NCI-H2107 treated with DMSO at 0.1 percent for 48 hours (cell line): ENCODE measurements at regions not wholly inside any gene's neighbourhood (a gene's known extent, or its start where the extent isn't known, plus 50 kb on each side); places are given as distances from the start of the nearest gene placed in this dataset.
A peak's percentile ranks its signal among the peaks of the same experiment; 100 is the strongest.

ENCODE experiments used
- DNase-seq: peaks from one replicate; lab custom pipeline; 2025; ENCODE audit not compliant: unreplicated experiment; lab: John Stamatoyannopoulos, UW

DNA sequence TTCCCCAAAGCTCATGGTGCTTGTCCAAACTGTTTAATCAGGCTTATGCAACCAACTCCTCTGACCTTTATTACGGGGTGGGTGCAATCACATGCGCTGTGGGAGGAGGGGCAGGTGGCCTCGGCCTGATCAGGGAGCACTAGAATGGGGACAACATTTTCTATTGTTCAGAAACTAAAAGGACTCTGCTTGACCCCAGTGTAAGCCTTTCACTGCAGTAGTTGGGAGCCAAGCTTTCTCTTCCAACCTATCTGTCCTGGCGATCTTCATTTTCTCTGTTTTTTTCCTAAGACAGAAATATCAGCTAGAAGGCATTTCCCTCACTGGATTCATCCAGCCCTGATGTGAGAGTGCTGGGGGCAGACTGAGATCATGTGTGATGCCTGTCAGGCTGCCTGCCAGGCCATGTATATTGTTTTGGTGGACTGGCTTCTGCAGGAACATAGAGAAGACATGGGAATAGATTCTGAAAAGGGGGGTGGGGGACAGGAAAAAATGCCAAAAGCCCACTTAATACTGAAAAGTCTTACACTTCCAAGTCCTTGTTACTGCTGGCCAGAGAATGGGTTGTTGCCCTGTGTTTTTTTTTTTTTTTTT is 627.0 kb upstream of the TBL1XR1 start:
- DNase-seq: no peak

DNA sequence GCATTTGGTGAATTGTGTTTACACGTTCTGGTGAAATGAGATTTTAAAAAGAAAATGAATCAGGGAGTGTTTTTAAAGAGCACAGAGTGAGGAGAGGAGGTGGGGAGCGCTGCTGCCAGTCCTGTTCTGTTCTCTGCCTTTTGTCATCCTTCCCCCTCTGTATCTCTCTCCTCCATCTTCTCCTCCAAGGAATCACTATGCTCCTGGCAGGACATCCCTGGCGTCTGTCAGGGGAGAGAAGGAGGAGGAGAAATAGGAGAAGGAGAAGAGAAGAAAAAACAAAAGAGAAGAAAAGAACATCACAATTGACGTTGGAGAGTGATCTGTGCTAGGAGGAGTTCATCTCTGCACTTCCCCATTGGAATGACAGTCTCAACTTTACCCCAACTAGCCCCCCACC is 627.6 kb upstream of the TBL1XR1 start:
- DNase-seq: no peak

DNA sequence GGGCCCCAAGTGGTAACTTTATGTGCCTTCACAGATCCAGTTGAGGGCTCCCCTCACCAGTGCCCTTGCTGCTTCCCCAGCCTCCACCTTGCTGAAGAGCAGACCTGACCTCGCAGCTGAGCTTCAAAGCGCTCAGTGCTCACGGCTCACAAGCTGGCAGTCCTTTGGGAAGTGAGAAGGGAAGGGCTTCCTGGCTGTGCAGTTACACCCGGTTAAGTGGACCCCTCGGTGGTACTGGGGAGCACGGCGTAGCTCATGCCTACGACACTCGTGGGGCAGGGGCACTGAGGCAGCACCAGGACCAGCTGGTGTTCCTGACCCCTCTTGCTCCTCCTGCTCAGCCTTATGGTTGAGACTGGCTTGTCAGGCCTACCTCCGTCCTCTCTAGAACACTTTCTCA is 629.0 kb upstream of the TBL1XR1 start:
- DNase-seq: no peak

DNA sequence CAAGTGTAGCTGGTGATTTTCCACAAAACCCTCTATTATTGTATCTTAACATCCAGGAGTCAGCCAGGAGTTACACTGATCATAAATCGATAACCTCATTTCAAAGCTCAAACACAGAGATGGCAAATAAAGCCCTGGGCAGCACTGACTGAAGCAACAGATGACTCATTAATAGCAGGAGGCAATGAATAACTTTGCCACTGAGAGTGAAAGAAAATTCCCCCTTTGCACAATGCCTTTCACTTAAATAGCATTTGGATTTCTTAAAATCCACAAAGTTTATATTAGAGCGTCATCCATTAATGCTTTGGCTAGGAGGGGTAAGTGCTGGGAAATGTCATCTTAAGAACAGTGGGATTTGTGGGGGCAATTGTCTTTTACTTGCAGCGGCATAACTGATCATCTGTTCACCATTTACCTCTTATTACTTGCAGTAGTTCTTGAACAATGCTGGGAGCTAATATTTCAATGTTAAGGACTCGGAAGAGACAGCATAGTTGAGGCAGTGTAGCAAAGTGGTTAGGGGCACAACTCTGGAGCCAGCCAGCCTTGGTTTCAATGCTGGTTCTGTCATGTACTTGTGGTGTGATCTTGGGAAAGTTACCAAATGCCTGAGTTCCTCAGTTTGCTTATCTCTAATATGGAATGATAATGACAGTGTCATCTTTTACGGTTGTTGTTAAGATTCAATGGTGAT is 630.4 kb upstream of the TBL1XR1 start:
- no peak for DNase-seq

DNA sequence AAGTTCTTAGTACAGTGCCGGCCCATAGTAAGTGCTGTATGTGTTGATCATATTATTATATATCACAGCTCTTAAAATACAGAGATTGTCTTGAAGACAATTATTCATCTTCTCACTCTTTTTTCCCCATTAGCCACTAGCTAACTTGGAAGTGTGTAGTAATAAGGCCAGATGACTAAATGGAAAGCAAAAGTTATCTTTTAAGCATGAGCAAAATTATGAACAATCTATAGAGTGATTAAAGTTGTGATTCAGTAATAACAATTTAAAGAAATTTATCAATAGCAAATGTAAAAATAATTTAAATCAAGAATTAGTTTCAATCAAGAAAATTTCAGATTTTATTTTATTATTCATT is 630.9 kb upstream of the TBL1XR1 start:
- DNase-seq: no peak

DNA sequence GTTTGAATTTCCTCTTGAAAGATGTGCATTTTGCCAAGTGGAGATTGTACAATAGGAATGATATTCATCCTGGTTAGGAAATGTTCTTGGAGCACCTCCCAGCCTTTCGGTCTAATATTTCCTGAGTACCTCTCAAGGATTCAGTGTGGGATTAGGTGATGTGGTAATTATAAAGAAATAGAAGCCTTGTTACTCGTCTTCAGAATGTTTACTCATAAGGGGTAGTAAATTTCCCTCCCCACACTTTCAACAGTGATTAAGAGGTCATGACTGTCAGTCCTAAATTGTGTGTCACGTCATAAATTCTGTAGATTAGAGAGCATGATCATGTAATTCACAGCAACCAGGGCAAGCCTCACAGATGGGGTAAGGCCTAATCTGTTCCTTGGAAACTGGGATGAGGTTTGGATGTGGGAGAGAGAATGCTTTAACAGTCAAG is 633.1 kb upstream of the TBL1XR1 start:
- peak; percentile 95 for DNase-seq

DNA sequence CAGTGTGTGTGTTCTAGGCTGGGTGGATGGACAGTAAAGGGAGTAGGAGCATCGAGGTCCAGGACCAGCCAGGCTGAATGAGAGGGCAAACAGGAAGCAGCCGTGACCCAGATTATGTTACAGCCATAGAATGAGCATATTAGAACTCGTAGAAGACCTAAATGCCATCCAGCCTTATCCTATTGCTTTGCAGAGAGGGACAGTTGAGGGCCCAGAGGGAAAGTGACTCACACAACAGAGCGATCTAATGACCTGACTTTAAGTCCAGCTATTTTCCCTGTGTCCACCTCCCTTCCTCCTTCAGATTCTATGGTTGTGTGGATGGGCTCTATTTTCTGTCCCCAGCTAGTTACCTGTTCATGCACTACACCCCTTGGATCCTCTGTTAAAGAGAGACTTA is 634.1 kb upstream of the TBL1XR1 start:
- DNase-seq: no peak

DNA sequence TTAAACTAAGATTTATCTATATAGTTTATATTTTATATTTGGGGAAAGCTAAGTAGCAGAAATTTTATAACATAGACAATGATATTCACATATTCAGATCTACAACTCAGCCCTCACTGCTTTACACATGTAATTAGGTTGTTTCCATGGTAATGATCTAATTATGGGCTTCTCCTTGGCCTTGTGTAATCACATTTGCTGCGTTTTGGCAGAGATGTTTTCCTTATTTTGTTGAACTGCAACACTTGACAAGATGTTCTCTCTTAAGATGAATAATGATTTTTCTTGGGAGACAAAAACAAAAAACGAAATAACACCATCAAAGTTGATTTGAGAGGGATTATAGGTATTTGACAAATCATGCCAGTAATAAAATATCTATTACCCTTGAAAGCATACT is 635.6 kb upstream of the TBL1XR1 start:
- no peak for DNase-seq

DNA sequence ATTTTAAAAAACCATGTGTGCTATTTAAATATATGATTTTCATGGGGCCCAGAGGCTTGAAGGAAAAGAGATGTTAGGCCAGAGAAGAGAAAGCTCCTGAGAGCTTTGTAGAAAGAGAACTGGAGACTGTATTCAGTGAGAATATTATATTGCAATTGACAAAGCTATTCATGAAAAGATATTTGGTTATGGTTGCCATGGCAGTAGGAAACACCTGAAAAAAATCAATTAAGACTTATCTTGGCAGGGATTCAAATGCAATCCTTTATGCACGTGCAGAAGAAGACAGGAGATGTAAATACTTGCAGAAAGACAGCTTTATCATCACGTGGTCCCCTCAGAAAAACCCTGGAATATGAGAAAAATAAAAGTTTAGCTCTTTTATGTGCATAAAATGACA is 636.0 kb upstream of the TBL1XR1 start:
- DNase-seq: peak; percentile 97

DNA sequence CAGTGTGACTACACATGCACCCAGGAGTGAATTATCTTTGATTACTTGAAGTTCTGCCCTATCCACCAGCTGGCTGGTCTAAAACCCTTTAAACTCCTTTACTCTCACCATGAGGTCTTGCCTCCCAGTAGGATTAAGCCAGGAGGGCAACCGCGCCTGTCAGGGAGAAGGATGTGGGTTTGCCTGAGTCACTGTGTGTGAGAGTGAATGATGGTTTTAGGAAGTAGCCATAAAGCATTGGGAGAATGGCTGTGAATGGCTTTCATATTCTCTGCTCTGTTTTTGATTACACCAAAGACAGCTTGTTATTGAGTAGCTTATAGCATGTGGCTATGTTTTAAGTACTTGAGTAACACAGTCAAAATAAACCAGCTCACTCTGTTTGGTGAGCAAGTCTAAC is 637.7 kb upstream of the TBL1XR1 start:
- peak; percentile 99 for DNase-seq

DNA sequence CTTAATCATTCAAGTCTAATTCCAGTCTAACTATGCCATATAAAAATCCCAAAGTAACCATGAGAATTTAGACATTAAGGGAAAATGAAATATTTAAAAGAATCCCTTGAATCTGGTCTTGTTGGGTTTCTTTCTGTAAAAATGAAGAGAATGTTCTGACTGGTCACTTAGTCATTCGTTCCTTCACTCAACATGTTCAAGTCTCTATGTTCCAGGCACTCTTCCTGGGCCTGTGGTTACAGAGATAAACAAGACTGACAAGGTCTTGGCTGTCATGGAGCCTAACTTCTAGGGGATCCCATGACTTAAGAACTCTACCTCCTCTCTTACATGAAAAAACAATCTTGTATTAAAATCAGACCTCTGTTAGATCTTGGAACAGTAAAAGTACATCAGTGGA is 638.6 kb upstream of the TBL1XR1 start:
- DNase-seq: no peak

DNA sequence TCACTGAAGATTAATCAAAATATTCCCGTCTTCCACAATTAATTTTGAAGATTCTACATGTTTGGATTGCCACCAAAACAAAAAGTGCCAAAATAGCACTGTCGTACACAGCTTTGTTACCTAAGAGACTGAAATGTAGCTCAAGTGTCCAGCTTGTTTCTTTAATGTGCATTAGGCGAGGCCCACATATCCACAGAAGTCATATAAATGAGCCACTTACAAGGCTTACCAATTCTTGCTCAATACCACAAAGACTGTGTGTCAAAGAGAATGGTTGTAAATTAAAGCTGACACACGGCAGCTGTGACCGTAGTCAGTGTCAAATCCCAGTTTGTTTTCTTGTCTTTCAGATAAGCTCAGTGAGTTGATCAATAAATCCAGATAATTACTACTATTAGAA is 639.4 kb upstream of the TBL1XR1 start:
- peak; percentile 76 for DNase-seq

DNA sequence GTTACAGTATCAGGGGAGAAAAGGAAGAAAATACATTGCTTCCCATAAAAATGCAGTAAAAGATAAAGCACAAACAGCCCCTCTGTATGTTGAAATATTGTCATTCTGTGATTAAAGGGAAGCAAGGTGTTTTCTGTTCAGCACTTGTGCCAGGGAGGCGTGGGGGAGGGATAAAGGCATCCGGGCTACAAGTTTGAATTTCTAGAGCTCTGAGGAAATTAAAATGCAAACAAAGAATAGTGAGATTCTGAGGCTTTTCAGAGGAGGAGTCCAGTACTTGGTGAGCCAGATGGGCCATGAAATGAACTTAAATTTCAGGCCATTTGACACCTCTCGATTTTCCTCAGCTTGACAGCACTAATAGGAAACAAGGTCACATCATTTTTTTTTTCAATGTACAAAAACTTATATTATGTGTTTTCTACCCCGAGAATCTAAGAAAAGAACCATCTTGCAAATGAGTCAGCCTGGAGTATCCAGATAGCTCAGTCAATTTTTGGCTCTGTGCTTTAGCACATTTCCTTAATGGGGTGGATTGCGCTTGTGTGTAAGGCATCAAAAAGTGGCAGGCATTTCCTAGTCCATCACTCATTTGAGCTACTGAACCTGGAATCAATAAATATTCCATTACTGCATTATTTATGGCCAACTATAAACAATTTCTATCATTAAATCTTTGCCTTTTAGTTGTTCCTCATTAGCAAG is 640.8 kb upstream of the TBL1XR1 start:
- DNase-seq: no peak

DNA sequence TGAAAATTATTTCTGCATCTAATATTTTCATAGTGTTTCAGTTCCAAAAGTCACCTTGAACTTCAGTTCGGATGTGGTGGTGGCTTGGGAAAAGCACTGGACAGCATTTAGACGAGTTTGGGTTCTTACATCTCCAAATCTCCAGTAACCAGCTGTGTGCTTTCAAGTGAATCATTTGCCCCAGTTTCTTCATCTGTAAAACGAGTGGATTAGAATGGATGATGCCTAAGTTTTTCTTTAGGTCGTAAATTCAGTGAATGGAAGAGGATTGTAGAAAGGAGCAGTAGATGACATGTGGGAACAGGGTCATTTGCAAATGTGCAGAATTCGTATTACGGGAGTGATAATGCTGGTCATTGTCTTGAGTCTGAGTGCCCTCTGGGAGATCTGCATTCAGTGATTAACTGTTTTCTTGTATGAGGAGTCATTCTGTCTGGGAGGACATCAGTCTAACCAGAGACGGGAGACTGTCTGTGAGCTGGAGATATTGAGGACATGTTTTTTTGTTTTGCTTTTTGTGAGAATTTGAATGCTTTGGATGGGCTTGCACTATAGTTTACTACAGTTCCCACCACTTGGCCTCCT is 641.6 kb upstream of the TBL1XR1 start:
- no peak for DNase-seq

DNA sequence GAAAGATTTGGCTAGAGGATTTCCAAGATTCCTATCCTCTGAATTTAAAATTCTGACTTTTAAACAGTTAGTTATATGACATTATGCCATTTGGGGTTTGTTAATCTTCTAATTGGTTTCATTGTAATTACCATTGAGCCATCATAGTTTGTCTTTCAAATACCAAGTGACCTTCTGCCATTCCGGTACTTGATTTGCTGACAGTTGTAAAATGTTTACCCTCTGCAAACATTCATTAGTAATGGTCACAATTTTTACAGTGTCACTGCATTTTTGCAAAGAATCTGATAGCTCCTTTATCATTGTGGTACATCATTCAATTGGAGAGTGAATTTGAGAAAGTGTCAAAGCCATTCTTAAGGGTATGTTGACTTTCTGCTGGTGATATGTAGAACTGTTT is 645.0 kb upstream of the TBL1XR1 start:
- DNase-seq: no peak

DNA sequence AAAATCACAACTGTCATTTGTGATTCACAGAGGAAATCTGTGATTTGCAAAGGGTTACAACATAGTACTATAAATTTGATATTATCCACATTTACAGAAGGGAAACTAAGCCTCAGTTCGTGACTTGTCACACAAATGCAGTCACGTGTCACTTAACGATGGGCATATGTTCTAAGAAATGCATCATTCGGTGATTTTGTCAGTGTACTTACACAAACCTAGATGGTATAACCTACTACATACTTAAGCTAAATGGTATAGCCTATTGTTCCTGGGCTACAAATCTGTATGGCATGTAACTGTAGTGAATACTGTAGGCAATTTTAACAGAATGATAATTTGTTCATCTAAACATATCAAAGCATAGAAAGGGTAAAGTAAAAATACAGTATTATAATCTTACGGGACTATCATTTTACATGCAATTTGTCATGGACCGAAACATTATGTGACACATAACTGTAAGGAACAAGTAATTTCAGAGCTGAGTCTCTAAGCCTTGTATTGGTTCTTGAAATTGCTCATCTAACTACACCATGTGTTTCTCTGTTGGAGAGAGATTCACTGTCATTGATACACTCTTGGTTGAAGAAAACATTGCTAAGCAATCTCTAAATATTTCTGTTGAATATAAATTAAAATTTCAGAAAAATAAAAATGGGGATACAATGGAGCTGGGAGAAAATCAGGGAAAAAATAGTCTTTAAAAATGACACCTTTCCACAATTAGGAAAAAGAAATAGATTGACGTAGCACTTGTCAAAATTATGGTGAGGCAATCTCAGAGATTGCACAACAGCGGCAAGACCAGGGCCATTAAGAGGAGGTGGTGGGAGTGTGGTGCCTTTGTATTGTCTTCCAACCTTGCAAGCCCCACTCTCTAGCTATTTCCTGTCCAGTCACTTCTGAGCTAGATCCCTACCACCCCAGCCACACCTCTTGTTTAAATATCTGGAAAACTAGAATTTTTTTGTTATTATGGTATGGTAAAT is 645.8 kb upstream of the TBL1XR1 start:
- no peak for DNase-seq

DNA sequence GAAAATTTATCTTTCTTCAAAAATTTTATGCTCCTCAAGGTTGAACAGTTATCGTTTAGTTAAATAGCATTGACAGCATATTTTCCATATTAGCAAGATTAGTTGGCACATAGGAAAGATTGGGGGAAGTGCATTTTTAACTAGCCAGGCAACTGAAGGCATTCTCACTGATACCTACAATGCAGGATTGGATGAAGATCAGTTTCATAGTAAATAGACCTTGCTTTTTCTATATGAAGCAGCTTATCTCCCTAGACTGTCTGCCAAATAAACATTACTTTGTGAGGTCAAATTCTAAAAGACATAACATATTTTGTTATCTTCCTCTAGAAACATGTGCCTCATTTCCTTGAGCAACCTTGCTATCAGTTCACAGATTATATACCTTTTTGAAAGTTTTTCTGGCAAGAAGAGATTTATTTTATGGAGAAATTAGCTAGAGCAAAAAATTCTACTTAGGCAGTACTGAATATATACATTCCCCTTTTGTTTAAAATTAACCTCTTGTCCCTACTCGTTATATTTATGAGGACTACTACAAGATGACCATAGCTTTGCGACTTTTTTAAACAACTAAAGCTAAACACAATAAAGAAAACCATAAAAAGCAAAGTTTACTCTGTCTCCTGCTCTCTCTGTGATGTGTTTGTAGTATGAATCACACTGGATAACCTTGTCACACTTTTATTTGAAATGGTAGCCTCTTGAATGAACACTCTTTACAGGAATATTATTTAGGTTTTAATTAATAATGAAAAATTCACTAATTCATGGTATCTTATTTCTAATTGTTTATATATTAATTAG is 654.9 kb upstream of the TBL1XR1 start:
- DNase-seq: no peak

DNA sequence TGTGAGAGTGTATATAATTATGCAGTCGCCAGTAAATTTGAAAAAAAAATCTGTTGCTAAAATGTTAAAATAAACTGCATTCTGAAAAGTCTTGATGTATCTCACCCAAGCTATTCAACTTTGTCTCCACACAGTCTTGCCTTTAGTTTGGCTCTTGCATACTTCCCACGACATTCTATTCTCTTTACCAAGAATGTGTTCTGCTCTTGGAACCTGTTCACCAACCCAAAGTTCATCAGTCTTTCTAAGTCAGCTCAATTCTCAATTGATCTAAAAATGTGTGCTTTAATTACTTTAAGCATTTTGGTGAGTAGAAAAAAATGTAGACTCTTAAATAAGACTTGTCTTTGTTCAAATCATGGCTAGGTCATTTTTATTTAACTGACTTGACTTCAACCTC is 657.7 kb upstream of the TBL1XR1 start:
- no peak for DNase-seq

DNA sequence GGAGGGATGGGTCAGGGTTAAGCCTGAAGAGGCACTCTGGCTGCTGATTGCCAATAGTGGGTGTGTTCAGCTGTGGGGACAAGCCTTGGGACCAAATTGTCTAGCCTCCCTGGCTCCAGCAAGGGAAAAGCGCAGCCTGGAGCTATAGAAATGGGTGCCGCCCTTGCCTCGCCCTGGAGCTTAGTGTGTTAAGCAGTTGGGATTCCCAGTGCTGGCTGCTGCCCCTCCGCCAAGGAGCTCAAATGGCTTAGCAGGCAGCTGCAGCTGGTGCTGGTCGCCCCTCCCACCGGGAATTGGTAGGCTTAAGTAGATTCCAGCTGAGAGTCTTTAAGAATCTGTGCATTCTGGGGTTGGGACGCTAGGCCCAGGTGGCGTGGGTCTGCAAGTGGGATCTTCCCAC is 662.9 kb upstream of the TBL1XR1 start:
- no peak for DNase-seq

DNA sequence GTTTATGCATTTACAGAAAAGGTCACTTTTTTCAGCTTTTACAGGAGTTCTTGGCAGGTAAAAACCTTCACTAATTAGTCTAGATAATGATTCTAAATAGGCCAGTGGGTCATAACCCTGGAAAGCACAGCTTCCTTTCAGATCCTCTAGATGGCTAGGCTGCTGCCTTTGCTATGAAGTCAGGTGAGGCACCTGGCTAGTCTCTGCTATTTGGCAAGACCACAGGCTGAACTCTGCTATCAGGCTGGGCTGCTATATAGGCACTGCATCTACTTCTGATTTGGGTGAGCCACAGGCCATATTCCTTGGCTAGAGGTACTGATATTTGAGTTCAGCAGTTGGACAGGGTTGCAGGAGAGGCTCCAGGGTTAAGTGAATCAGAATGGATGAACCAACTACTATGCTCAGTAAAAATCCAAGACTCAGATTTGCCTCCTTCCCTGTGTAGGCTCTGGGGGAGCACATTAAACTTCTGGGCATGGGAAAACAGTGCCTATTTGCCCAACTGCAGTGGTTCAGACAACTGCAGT is 665.7 kb upstream of the TBL1XR1 start:
- no peak for DNase-seq
